Activated naive CD8-positive, alpha-beta T cell treated with anti-CD3 and anti-CD28 coated beads, Interleukin-2, amount 10 ng/mL, durations not matched to agents 7 days and 5 days (primary cell): ENCODE measurements at regions not wholly inside any gene's neighbourhood (a gene's known extent, or its start where the extent isn't known, plus 50 kb on each side); places are given as distances from the start of the nearest gene placed in this dataset.

Source experiments
- ATAC-seq: fragments of 150-1000 bp; cut with Tn5 transposase; one replicate; pipeline ENCODE4 v1.10.0; 2021; ENCODE audit warnings: low read depth, moderate library complexity
- POLR2A ChIA-PET: fragments of 350-600 bp; sonication (Branson Sonifier 250); formaldehyde crosslinking; loops from one replicate; lab custom pipeline; 2021; ENCODE audit warnings: antibody characterized with exemption; lab: Charles Lee
- DNase-seq: peaks from one replicate; pipeline ENCODE4 v3.0.0; 2021
- H3K27ac Mint-ChIP-seq: one replicate; pipeline ENCODE4 v1.8.0; 2022; ENCODE audit warnings: mild to moderate bottlenecking, mixed read lengths
- H3K27me3 Mint-ChIP-seq: one replicate; pipeline ENCODE4 v1.8.0; 2022; ENCODE audit warnings: mild to moderate bottlenecking, moderate library complexity, mixed read lengths
- H3K36me3 Mint-ChIP-seq: one replicate; pipeline ENCODE4 v1.8.0; 2021; ENCODE audit warnings: mild to moderate bottlenecking, mixed read lengths
- H3K4me1 Mint-ChIP-seq: one replicate; pipeline ENCODE4 v1.8.0; 2021; ENCODE audit warnings: mixed read lengths
- H3K4me3 Mint-ChIP-seq: one replicate; pipeline ENCODE4 v1.8.0; 2022; ENCODE audit warnings: mild to moderate bottlenecking, moderate library complexity, mixed read lengths
- H3K9me3 Mint-ChIP-seq: one replicate; pipeline ENCODE4 v1.8.0; 2021; ENCODE audit warnings: mixed read lengths

DNA sequence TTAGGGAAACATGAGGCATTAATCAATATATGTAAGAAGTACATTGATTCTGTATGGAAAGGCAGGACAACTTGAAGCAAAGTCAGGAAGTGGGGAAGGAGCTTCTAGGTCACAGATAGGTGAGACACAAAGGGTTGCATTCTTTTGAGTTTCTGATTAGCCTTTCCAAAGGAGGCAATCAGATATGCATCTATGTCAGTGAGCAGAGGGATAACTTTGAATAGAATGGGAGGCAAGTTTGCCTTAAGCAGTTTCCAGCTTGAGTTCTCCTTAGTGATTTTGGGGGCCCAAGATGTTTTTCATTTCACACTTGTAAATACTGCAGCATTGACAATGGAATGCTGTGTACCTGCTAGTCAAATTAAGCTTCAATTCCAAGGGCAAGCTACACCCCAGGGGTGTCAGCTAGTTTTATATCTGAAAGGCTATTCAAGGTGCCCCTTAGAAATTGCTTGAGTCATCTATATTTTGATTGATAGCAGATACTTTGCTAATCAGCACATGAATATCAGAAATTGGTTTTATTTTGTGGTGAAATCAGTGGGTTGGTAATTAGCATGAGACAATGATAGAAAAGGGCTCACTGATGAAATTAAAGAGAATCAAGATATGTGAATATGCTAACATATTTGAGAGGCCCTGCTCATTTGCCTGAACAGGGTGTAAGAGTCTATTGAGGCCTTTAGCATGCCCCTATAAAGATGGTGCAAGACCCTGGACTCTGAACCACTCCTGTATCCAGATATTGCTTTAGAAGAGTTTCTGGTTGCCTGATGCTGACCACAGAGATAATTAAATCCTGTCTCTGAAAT lies 131.5 kb downstream of the TMEM17 start:
- Mint-ChIP-seq H3K27ac (no peak overlapping the region), H3K36me3 (peaks cover 9% of the 10 kb centered on the region), H3K4me3 (no peak overlapping the region), H3K27me3 (no peaks in the 10 kb centered on the region), H3K9me3 (peaks cover 12% of the 10 kb centered on the region), H3K4me1 (peaks cover 9% of the 10 kb centered on the region)
- DNase-seq, result no peak
- ATAC-seq, result no peak
- POLR2A ChIA-PET, result no interaction called here

GRCh38 chr2:62372824-62373223 lies 133.2 kb downstream of the TMEM17 start:
- DNase-seq, result no peak
- peaks cover 8% of the 10 kb centered on the region for H3K36me3 Mint-ChIP-seq
- POLR2A ChIA-PET, result no interaction called here
- H3K4me3 Mint-ChIP-seq, result no peak overlapping the region
- no peaks in the 10 kb centered on the region for H3K27me3 Mint-ChIP-seq
- H3K9me3 Mint-ChIP-seq, result peaks cover 12% of the 10 kb centered on the region
- peaks cover 9% of the 10 kb centered on the region for H3K4me1 Mint-ChIP-seq
- no peak for ATAC-seq
- H3K27ac Mint-ChIP-seq, result no peak overlapping the region

GRCh38 chr2:62370321-62371250 lies 135.4 kb downstream of the TMEM17 start:
- ATAC-seq, result no peak
- H3K27ac Mint-ChIP-seq, result no peak overlapping the region

GRCh38 chr2:62369541-62370202 lies 136.3 kb downstream of the TMEM17 start:
- no peak overlapping the region for H3K4me3 Mint-ChIP-seq
- H3K9me3 Mint-ChIP-seq, result peaks cover 12% of the 10 kb centered on the region
- H3K27me3 Mint-ChIP-seq, result no peaks in the 10 kb centered on the region
- ATAC-seq (no peak), DNase-seq (no peak)
- POLR2A ChIA-PET, result no interaction called here
- H3K4me1 Mint-ChIP-seq, result peaks cover 8% of the 10 kb centered on the region
- H3K27ac Mint-ChIP-seq, result no peak overlapping the region
- H3K36me3 Mint-ChIP-seq, result peaks cover 5% of the 10 kb centered on the region

More at GRCh38 chr2:62370321-62371250, 135.4 kb downstream of the TMEM17 start:
- no peak overlapping the region for H3K4me3 Mint-ChIP-seq
- peaks cover 9% of the 10 kb centered on the region for H3K4me1 Mint-ChIP-seq
- H3K27me3 Mint-ChIP-seq, result no peaks in the 10 kb centered on the region
- peaks cover 12% of the 10 kb centered on the region for H3K9me3 Mint-ChIP-seq
- H3K36me3 Mint-ChIP-seq, result peaks cover 5% of the 10 kb centered on the region
- no peak for DNase-seq
- POLR2A ChIA-PET, result interaction anchor here (0.6 kb wide), 2 partner anchors 11 to 103 kb away, joined by 3 to 5 read pairs; no protein-coding TSS in a partner anchor

GRCh38 chr2:62364791-62365528 lies 141.0 kb downstream of the TMEM17 start:
- ATAC-seq (no peak), DNase-seq (no peak)
- POLR2A ChIA-PET, result no interaction called here
- Mint-ChIP-seq H3K36me3 (no peaks in the 10 kb centered on the region), H3K27me3 (no peaks in the 10 kb centered on the region), H3K9me3 (peaks cover 3% of the 10 kb centered on the region), H3K4me1 (peaks cover 7% of the 10 kb centered on the region), H3K4me3 (no peak overlapping the region), H3K27ac (no peak overlapping the region)

DNA sequence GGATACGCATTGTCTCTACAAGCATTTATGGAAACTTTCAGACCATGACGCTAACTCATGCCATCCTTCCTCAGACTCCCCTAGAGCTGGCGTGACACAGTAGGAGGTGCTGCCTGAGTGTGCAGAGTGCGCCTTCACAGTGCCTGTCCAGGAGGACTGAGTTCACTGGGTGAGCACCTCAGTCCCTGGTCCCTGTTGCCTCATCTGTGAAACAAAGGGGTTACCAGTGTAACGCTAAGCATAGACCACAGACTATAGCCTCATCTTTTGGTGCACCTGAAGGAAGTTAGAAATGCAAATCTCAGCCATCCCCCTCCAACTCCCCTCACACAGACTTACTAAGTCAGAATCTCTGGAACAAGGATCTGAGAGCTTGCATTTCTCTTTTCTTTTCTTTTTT lies 142.8 kb downstream of the TMEM17 start:
- peaks cover 3% of the 10 kb centered on the region for H3K9me3 Mint-ChIP-seq
- POLR2A ChIA-PET, result no interaction called here
- no peak overlapping the region for H3K27ac Mint-ChIP-seq
- no peak for DNase-seq
- H3K27me3 Mint-ChIP-seq, result no peaks in the 10 kb centered on the region
- H3K36me3 Mint-ChIP-seq, result peaks cover 2% of the 10 kb centered on the region
- peaks cover 3% of the 10 kb centered on the region for H3K4me1 Mint-ChIP-seq
- no peak overlapping the region for H3K4me3 Mint-ChIP-seq
- ATAC-seq, result no peak

- peaks cover 3% of the 10 kb centered on the region for H3K9me3 Mint-ChIP-seq
- no peaks in the 10 kb centered on the region for H3K27me3 Mint-ChIP-seq
- ATAC-seq (no peak), DNase-seq (no peak)
- peaks cover 2% of the 10 kb centered on the region for H3K36me3 Mint-ChIP-seq
- no peak overlapping the region for H3K4me3 Mint-ChIP-seq
- POLR2A ChIA-PET, result no interaction called here
- no peak overlapping the region for H3K27ac Mint-ChIP-seq
- peaks cover 3% of the 10 kb centered on the region for H3K4me1 Mint-ChIP-seq
Measured at GRCh38 chr2:62362561-62362960, 143.4 kb downstream of the TMEM17 start.

- Mint-ChIP-seq H3K27me3 (no peaks in the 10 kb centered on the region), H3K4me3 (no peak overlapping the region), H3K9me3 (peaks cover 3% of the 10 kb centered on the region), H3K4me1 (peaks cover 3% of the 10 kb centered on the region), H3K27ac (no peak overlapping the region), H3K36me3 (peaks cover 2% of the 10 kb centered on the region)
- DNase-seq (no peak), ATAC-seq (no peak)
- POLR2A ChIA-PET, result no interaction called here
Measured at GRCh38 chr2:62361964-62362363, 144.0 kb downstream of the TMEM17 start.

GRCh38 chr2:62354771-62355561 lies 151.0 kb downstream of the TMEM17 start:
- POLR2A ChIA-PET, result no interaction called here
- ATAC-seq, result no peak
- Mint-ChIP-seq H3K27ac (no peak overlapping the region), H3K36me3 (peaks cover 6% of the 10 kb centered on the region), H3K27me3 (no peaks in the 10 kb centered on the region), H3K4me1 (no peaks in the 10 kb centered on the region), H3K4me3 (no peak overlapping the region), H3K9me3 (peaks cover 8% of the 10 kb centered on the region)
- no peak for DNase-seq

DNA sequence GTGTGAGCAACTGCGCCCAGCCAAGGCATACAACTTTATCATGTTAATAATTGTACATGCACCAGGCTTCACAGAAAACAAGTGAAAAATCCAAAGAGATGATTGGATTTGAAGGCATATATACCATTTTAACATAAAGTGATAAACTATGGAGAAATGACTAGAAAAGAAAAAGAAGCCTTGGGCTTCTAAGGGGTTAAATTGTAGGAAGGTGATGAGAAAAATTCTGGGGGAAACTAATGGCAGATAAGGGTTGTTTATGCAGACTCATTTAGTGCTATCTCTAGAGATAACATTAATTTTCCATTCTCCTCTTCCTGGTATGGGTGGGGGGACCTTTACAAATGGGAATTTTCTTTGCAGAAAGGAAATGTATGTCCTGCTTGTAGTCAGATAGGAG lies 154.0 kb downstream of the TMEM17 start:
- Mint-ChIP-seq H3K4me1 (peaks cover 6% of the 10 kb centered on the region), H3K27me3 (no peaks in the 10 kb centered on the region), H3K4me3 (no peak overlapping the region), H3K9me3 (peaks cover 8% of the 10 kb centered on the region), H3K36me3 (peaks cover 4% of the 10 kb centered on the region), H3K27ac (no peak overlapping the region)
- ATAC-seq (no peak), DNase-seq (no peak)
- POLR2A ChIA-PET, result no interaction called here

- H3K36me3 Mint-ChIP-seq, result peaks cover 4% of the 10 kb centered on the region
- no peak overlapping the region for H3K27ac Mint-ChIP-seq
- ATAC-seq (no peak), DNase-seq (no peak)
- H3K9me3 Mint-ChIP-seq, result peaks cover 8% of the 10 kb centered on the region
- POLR2A ChIA-PET, result interaction anchor here (0.6 kb wide), 1 partner anchor 14 kb away, joined by 5 read pairs; no protein-coding TSS in a partner anchor
- no peaks in the 10 kb centered on the region for H3K27me3 Mint-ChIP-seq
- peaks cover 6% of the 10 kb centered on the region for H3K4me1 Mint-ChIP-seq
- H3K4me3 Mint-ChIP-seq, result no peak overlapping the region
Measured at GRCh38 chr2:62349788-62350187, 153.9 kb downstream of the B3GNT2 start.

DNA sequence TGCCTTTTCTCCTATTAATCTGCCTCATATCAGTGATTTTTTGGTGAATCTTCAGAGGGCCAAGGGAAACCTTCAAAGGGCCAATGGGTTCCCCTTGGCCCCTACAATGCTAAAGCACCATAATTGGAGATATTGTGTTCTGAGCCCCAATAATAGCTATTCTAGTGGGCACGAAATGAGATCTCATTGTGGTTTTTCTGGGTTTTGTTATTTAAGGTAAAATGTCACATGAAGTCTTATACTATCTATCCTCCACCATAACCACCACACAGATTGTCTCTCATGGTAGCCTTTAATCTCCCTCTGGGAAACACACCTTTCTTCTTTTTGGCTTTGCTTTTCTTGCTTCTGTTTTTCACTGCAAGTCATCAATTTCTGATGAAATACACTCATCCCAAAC lies 152.8 kb downstream of the B3GNT2 start:
- H3K27me3 Mint-ChIP-seq, result no peaks in the 10 kb centered on the region

More for the DNA sequence above, 152.8 kb downstream of the B3GNT2 start:
- peaks cover 6% of the 10 kb centered on the region for H3K4me1 Mint-ChIP-seq
- no peak overlapping the region for H3K4me3 Mint-ChIP-seq
- H3K36me3 Mint-ChIP-seq, result peaks cover 4% of the 10 kb centered on the region
- no peak overlapping the region for H3K27ac Mint-ChIP-seq
- POLR2A ChIA-PET, result no interaction called here
- peaks cover 10% of the 10 kb centered on the region for H3K9me3 Mint-ChIP-seq
- ATAC-seq (no peak), DNase-seq (no peak)
